Endothelial cell of hepatic sinusoid (primary cell): ENCODE measurements at regions not wholly inside any gene's neighbourhood (a gene's known extent, or its start where the extent isn't known, plus 50 kb on each side); places are given as distances from the start of the nearest gene placed in this dataset.

Experiments used
- in situ Hi-C: cut with HindIII; loops from 2 replicates; pipeline ENCODE4 v1.10.0; 2017; ENCODE audit warnings: low sequenced_read_pairs

- in situ Hi-C loops, result no loop called here
These were observed 1844.6 kb upstream of the TENM3 start for GRCh38 chr4:180398564-180398963.

- in situ Hi-C loops, result no loop called here
These were observed 1835.8 kb upstream of the TENM3 start for GRCh38 chr4:180407275-180407885.

- in situ Hi-C loops, result no loop called here
These were observed 1824.2 kb upstream of the TENM3 start for GRCh38 chr4:180418819-180419531.

GRCh38 chr4:180422989-180423711, 1820.1 kb upstream of the TENM3 start:
- in situ Hi-C loops, result no loop called here

- in situ Hi-C loops, result no loop called here
These were observed 1819.5 kb upstream of the TENM3 start for GRCh38 chr4:180423712-180424057.

- in situ Hi-C loops, result no loop called here
These were observed 1816.3 kb upstream of the TENM3 start for GRCh38 chr4:180426938-180427337.

- in situ Hi-C loops, result no loop called here
These were observed 1812.9 kb upstream of the TENM3 start for GRCh38 chr4:180430283-180430682.

- in situ Hi-C loops, result no loop called here
These were observed 1808.9 kb upstream of the TENM3 start for GRCh38 chr4:180434131-180434895.

GRCh38 chr4:180436361-180436760, 1806.8 kb upstream of the TENM3 start:
- in situ Hi-C loops, result no loop called here

GRCh38 chr4:180437601-180438000, 1805.6 kb upstream of the TENM3 start:
- in situ Hi-C loops, result no loop called here

- in situ Hi-C loops, result no loop called here
These were observed 1794.9 kb upstream of the TENM3 start for GRCh38 chr4:180448306-180448705.

- in situ Hi-C loops, result no loop called here
These were observed 1793.7 kb upstream of the TENM3 start for GRCh38 chr4:180449395-180449956.

- in situ Hi-C loops, result no loop called here
These were observed 1788.0 kb upstream of the TENM3 start for GRCh38 chr4:180455226-180455625.

- in situ Hi-C loops, result no loop called here
These were observed 1786.3 kb upstream of the TENM3 start for GRCh38 chr4:180456928-180457327.

- in situ Hi-C loops, result no loop called here
These were observed 1781.1 kb upstream of the TENM3 start for GRCh38 chr4:180462116-180462515.

- in situ Hi-C loops, result no loop called here
These were observed 1777.8 kb upstream of the TENM3 start for GRCh38 chr4:180465364-180465763.

- in situ Hi-C loops, result no loop called here
These were observed 1760.2 kb upstream of the TENM3 start for GRCh38 chr4:180483036-180483435.

- in situ Hi-C loops, result no loop called here
These were observed 1757.8 kb upstream of the TENM3 start for GRCh38 chr4:180485407-180485806.

GRCh38 chr4:180486342-180486741, 1756.9 kb upstream of the TENM3 start:
- in situ Hi-C loops, result no loop called here

GRCh38 chr4:180489787-180490186, 1753.4 kb upstream of the TENM3 start:
- in situ Hi-C loops, result no loop called here

GRCh38 chr4:180491210-180491609, 1752.0 kb upstream of the TENM3 start:
- in situ Hi-C loops, result no loop called here
